Erythroblast (primary cell): ENCODE measurements at regions not wholly inside any gene's neighbourhood (a gene's known extent, or its start where the extent isn't known, plus 50 kb on each side); places are given as distances from the start of the nearest gene placed in this dataset.

ENCODE experiments used
- GATA1 ChIP-seq: IDR thresholded peaks from 2 replicates; pipeline ENCODE4 v1.6.1; 2011; ENCODE audit warnings: low read depth, mild to moderate bottlenecking, control low read depth, low read length, moderate library complexity
- POLR2A ChIP-seq: IDR thresholded peaks from 2 replicates; pipeline ENCODE4 v1.6.1; 2011; ENCODE audit warnings: mild to moderate bottlenecking, low read length

DNA sequence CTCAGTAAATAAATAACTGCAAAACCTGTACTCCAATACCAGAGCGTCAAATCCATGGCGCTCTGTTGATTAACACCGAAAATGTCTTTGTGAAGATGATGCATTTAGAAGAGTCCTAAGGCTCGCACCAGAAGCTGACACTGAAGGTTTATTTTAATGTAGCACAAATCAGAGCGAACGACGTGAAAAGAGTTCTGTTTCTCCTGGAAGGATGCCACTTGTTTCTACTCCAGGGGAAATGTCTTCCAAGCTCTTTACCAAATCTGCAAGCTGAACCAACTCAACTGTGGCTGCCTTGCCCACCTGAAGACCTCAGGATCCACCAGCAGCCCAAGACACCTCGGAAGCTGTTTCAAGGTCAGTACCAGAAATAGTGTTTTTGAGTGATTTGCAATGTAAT is 194.4 kb upstream of the MAF start:
- TF ChIP-seq POLR2A (no peak), GATA1 (no peak)
